ENCODE measurements at regions not wholly inside any gene's neighbourhood (a gene's known extent, or its start where the extent isn't known, plus 50 kb on each side); places are given as distances from the start of the nearest gene placed in this dataset.
"Not testable (repeated sequence)": the region's sequence is repeated elsewhere in the genome, so short reads cannot be mapped to it uniquely, and the experiment has no call there.

DNA sequence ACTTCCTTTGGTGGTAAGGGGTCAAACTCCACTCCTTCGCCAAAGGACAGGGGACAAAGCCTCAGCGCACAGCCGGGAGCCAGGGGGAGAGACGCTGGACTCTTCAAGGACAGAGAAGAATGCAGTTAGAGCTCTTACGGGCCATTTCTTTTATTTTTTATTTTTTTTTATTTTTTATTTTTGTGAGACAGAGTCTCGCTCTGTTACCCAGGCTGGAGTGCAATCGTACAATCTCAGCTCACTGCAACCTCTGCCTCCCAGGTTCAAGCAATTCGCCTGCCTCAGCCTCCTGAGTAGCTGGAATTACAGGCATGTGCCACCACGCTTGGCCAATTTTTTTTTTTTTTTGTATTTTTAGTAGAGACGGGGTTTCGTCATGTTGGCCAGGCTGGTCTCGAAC is 93.2 kb upstream of the RPH3AL start, which contains the start of gene RFLNB:
TSS of gene RFLNB (minus strand) at position 101 of the 400 bp plus-strand sequence.
- DNase-seq (ENCODE audit: low read depth) = not testable (repeated sequence)

DNA sequence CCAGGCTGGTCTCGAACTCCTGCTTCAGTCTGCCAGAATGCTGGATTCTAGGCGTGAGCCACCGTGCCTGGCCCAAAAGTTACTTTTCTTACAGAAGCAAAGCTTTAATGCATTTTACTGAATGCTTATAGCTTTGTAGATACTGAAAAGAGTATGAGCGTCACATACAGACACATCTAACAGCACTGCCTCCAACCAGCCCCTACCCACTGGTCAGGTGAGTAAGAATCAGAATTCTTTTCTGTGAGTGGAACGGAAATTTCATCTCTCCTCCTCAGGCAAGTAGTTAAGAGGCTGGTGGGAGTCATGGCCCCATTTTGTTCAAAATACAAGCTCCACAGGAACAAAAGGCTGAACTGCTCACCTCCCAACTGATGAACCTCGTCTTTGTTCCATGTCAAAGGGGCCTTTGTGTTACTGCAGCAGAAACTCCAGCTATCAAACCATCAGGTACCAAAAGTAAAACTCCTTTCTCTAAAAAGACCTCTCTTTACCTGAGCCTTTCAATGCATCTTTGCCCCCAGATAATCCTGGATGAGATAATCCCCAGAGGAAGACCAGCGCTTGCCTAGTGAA is 92.4 kb upstream of the RPH3AL start:
- no peak for DNase-seq (ENCODE audit: low read depth)

DNA sequence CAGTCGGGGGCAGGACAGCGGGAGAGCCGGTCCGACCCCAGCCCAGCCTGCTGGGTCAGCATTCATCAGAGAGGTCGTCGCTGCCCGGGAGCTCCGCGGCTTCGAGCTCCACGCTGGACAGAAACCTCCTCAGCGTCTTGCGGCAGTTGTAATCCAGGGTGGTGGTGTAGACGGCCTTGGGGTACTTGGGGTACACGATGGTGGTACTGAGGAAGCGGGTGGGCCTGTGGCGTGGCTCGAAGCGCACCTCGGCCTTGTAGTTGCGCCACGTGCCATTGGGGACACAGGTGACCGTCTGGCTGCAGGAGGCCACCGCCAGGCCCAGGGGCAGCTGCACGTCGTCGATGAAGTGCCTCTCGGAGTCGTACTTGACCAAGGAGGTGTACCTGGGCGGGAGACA is 90.5 kb upstream of the RPH3AL start:
- no peak for DNase-seq (ENCODE audit: low read depth)

DNA sequence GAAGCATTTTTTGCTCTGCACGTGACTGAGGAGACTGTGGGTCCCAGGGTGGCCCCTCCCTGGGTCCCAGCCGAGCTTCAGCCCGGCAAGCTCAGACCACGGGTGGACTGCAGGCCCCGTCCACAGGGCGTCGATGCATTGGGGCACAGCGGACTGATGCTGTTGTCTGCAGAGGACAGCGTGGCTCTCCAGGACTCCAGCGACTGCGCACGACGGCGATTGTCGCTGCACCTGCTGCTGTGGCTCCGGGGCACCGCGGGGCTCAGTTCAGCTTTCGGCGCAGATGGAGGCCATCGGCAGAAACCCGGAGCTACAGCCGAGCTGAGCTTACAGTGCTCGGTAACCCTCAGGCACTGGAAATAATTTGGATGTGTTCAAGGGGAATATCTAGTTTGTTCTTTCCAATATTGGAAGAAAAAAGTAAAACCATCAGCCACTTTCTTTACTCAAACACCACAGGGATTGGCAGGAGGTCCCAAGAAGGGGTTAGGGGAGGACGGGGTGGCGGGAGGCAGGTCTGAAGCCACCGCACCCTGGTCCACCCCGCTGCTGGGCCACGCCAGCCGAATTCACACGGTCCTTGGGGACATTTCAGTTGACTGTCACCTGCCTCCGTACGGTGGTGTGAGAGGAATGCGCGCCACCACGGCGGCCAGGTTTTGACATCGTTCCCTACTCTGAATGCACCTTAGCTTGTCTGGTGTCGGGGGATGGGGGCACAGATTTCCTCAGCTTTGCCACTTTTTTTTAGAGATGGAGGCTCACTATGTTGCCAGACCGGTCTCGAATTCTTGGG is 88.7 kb upstream of the RPH3AL start:
- no peak for DNase-seq (ENCODE audit: low read depth)

DNA sequence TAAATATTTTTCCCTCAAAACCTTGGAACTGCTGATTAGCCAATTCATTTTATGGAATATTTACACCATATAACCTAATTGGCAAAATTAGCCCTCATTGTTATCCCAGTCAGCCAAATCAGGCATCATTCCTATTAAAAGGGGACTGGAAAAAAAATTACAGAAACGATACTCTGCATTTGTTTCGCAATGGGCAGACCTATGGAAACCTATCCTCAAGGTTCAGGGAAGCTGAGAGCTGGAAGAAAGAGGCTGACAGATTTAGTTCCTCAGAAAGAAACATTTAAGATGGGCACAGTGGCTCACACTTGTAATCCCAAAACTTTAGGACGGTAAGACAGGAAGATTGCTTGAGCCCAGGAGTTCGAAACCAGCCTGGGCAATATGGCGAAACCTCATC is 85.6 kb upstream of the RPH3AL start:
- DNase-seq (ENCODE audit: low read depth) = no peak

DNA sequence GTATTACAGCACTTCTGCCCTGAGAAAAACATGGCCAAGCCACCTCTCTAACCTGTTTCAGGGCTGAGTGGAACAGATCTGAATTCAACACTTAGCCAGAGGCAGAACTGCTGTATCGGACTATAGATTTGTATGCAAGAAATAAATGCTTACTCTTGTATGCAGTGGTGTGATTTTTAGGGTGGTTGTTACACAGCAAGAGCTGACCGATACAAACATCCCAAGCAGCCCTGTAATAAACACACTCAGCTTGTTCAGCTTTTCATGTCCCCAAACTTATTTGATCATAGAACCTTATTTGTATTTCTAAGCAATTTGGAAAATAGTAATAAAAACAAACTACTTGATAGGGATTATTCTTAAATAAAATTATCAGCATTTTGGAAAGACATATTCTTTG is 84.9 kb upstream of the RPH3AL start:
- no peak for DNase-seq (ENCODE audit: low read depth)

DNA sequence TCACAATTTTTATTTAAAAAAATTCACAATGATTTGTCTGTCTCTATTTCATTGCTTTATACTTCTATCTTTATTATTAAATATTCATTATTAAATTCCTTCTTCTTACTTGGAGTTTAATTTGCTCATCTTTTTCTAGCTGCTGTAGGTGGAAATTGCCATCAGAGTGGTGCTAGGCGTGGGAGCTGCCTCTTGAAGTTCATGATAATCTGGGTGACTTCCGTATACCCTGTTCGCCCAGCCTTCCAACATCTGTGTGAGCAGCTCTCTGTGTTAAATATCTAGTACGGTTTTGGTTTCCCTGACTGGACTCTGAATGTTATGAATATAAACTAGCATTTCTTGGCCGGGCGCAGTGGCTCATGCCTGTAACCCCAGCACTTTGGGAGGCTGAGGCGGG is 84.0 kb upstream of the RPH3AL start:
- DNase-seq (ENCODE audit: low read depth) = no peak

DNA sequence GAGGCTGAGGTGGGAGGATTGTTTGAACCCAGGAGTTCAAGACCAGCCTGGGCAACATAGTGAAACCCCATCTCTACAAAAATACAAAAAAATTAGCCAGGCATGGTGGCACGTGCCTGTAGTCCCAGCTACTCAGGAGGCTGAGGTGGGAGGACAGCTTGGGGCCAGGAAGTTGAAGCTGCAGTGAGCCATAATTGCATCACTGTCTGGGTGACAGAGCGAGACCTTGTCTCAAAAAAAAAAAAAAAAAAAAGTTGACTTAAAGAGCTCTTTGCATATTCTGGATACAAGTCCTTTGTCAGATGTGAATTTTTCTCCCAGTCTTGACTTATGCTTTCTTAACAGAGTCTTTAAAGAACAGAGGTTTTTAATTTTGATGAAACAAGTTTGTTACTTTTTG is 79.9 kb upstream of the RPH3AL start:
- DNase-seq (ENCODE audit: low read depth) = not testable (repeated sequence)

DNA sequence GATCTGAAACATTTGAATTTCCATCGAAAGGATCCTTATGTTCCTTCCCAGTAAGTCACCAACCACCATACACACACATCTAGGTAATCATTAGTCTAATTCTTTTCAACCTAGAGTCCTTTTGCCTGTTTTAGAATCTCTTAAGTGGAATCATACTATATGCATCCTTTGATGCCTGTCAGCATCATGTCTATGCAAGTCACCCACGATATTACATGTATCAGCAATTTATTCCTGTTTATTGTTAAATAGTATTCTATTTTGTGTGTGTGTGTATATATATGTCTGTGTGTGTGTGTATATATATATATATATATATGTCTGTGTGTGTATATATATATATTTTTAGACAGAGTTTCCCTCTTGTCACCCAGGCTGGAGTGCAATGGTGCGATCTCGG is 78.9 kb upstream of the RPH3AL start:
- no peak for DNase-seq (ENCODE audit: low read depth)

DNA sequence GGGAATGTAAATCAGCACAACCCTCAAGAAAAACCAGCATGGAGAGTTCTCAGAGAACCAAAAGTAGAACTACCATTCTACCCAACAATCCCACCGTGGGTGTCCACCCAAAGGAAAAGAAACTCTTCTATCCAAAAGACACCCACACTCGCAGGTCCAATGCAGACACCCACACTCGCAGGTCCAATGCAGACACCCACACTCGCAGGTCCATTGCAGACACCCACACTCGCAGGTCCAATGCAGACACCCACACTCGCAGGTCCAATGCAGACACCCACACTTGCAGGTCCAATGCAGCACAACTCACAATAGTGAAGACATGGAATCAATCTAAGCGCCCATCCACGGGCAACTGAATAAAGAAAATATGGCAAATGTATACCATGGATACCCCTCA is 77.0 kb upstream of the RPH3AL start:
- DNase-seq (ENCODE audit: low read depth) = no peak

DNA sequence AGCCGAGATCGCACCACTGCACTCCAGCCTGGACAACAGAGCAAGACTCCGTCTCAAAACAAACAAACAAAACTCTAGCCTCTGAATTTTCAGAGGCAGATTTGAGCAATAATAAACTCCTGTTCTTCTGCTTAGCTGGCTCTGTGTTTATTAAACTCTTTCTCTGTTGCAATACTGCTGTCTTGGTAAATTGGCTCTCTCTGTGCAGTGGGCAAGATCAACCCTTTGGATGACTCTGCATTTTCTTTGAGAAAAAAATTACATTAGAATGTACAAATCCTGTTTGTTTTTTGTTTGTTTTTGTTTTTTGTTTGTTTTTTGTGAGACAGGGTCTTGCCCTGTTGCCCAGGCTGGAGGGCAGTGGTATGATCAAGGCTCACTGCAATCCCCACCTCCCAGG is 75.8 kb upstream of the RPH3AL start:
- DNase-seq (ENCODE audit: low read depth) = no peak

DNA sequence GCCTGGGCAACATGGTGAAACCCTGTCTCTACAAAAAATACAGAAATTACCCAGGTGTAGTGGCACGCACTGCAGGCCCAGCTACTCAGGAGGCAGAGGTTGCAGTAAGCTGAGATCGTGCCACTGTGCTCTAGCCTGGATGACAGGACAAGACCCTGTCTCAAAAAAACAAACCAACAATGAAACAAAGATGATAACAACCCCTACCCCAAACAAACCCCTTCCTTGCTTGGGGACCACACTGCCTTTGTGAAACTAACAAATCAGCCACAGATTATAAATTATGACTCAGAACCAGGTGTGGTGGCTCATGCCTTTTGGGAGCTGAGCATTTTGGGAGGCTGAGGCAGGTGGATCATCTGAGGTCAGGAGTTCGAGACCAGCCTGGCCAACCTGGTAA is 75.3 kb upstream of the RPH3AL start:
- DNase-seq (ENCODE audit: low read depth) = no peak

DNA sequence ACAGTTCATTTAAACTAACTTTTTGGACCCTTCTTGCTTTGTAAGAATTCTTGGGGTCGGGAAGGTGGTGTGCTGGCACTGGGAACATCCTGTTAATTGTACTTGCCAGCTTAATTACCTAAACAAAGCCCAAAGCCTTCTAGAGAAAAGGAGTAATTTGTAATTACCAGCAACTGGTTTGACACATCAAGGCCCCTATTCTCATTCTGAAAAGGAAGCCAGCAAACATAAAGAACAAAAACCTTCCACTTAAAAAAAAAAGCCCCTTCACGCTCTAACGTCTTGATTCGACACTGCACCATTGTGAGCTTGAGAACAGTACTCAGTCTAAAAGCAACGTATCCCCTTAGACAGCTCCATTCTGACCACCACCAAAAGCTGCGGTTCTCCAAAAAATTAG is 74.7 kb upstream of the RPH3AL start:
- no peak for DNase-seq (ENCODE audit: low read depth)

DNA sequence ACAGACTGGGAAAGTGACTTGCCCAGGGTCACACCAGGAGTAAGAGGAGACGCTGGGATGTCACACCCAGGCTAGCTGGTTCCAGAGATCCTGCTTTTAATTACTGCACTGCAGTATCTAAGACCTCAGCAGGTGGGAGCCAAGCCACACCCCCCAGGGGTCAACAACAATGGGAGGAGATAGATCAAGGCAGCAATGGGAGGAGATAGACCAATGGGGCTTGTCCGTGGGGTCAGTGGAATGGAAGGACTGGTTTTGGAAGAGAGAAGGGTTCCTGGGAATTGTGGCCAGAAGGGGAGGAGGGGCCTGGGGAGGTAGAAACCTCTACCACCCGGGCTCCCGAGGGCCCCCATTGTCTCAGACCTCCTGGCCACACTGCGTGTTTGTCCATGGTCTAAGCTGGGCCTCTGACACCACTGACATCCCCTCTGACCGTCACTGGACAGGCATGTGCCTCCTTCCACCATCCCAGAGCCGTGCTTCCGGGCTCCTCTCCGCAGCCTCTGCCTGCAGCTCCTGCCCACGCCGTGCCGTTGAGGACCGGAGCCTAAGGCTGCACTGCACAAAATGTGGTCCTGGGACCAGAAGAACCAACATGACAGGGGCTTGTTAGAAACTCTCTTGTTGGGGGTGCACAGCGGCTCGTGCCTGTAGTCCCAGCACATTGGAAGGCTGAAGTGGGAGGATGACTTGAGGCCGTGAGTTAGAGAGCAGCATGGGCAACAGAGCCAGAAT is 69.8 kb upstream of the RPH3AL start:
- DNase-seq (ENCODE audit: low read depth) = no peak

DNA sequence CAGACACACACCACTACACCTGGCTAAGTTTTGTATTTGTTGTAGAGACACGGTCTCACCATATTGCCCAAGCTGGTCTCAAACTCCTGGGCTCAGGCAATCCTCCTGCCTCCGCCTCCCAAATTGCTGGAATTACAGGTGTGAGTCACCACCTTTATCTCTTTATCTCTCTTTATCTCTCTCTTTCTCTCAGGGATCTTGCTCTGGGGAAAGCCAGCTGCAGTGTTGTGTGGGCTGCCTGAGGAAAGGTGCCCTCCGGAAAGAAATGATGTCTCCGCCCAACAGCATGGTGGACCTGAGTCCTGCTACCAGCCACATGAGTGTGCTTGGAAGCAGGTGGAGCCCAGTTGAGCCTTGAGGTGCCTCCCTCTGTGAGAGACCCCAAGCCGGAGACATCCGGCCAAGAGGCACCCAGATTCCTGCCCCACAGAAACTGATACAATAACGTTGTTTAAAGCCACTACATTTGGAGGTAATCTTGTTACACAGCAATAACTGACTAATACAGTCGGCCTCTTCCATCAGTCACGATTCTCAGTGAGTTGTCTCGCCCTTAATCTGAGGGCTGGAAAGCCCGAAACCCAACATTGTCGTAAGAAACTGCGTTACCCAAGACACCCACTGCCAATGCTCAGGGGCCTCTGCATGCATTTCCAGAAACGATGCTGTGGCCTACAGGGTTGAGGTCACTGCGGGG is 68.0 kb upstream of the RPH3AL start:
- DNase-seq (ENCODE audit: low read depth) = no peak

DNA sequence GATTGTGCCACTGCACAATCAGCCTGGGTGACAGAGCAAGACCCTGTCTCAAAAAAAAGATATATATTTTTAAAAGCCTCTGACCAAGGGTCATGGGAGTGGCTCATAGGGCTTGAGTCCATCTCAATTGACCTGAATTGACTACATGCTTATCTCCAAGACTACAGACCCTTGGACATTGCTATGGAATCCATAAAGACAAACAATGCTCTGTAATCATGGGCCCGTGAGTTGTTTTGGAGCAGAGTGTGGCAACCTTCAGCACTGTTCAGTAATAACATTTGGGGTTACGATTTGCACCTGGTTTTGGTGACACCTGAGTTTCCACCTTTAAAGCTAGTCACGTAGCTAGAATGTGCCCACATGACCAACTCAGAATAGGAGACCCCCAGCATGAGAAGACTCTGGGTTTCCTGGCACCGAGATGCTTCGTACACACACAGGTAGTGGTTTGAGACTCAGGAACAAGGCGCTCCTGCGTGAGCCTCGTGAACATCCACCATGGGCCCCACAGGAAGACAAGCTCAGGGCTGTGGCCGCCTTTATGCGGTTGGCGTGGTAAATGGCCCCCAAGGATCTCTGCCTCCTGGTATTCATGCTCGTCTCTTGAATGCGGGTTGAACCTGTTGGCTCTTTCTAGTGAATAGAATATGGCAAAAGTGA is 66.6 kb upstream of the RPH3AL start:
- DNase-seq (ENCODE audit: low read depth) = no peak

DNA sequence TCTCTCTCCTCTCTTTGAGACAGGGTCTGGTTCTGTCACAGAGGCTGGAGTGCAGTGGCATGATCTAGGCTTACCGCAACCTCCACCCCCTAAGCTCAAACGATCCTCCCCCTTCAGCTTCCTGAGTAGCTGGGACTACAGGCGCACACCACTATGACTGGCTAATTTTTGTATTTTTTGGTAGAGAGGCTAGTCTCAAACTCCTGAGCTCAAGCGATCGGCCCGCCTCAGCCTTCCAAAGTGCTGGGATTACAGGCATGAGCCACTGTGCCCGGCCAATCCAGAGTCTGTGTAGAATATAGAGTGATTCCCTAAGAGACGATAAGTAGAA is 65.8 kb upstream of the RPH3AL start:
- DNase-seq (ENCODE audit: low read depth) = no peak

DNA sequence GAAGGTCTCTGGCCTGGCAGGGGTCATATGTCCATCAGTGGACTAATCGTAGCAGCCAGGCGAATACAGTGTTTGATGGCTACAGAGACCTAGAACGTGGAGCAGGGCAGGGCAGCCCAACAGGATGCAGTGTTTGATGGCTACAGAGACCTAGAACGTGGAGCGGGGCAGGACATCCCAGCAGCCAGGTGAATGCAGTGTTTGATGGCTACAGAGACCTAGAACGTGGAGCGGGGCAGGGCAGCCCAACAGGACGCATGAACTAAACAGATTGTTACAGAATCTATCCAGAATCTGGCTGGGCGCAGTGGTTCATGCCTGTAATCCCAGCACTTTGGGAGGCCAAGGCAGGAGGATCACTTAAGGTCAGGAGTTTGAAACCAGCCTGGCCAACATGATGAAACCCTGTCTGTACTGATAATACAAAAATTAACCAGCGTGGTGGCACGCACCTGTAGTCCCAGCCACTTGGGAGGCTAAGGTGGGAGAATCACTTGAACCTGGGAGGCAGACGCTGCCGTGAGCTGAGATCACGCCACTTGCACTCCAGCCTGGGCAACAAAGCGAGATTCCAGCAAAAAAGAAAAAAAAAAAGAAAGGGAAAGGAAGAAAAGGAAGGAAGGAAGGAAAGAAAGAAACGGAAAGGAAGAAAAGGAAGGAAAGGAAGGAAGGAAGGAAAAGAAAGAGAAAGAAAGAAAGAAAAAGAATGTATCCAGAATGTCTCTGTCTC is 65.2 kb upstream of the RPH3AL start:
- DNase-seq (ENCODE audit: low read depth) = no peak

DNA sequence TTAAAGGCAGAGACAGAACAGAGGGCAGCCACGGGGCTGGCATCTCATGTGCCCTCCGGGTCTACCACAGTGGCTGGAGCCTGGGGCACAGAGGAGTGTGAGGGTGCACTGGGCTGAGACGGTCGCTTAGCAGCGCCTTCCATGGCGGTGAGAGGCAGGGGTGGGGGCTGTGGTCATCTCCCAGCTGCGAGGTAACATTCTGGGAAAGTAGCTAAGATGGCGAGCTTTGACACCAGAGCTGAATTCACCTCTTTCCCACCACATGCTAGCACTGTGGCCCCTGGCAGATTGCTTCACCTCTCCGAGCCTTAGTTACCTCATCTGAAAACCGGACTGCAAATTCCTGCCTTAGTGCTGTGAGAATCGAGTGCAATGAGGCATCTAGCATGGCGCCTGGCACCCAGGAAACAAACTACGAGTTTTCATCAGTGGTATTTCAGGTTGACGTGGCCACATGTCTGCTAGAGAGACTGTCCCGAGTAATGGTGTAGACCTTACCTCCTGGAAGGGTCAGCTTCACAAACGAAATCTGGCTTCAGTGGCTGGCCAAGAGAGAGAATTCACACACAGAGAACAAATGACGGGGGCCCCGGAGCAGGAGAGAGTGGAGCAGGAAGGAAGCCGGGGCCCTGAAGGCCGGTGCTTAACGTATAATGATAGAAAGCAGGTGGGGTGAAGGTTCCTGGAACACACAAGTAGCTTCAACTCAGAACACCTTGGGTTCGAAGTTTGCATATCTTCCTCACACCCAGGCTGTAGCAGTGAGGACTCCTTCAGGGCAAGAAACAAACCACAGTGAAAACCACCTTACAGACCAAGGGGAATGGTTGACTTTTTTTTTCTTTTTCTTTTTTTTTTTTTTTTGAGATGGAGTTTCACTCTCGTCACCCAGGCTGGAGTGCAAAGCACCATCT is 63.9 kb upstream of the RPH3AL start:
- no peak for DNase-seq (ENCODE audit: low read depth)

DNA sequence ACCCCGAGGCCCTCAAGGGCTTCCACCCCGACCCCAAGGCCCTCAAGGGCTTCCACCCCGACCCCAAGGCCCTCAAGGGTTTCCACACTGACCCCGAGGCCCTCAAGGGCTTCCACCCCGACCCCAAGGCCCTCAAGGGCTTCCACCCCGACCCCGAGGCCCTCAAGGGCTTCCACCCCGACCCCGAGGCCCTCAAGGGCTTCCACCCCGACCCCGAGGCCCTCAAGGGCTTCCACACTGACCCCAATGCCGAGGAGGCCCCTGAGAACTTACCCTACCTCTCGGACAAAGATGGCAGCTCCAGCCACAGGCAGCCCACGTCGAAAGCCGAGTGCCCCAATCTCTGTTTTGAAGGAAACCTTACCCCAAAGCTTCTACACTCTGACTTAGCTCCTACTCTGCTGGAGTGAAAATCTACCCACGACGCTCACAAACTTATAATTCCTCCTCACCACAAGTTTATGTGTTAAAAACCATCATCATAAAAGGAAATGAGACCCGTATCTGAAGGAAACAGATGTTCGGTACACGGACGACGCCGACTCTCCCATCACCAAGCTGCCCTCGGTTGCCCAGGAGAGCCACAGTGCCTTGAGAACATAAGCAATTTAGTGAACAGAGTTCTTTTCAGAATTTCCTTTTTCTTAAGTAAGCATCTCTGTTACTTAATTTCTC is 61.2 kb upstream of the RPH3AL start:
- DNase-seq (ENCODE audit: low read depth) = no peak

Measured in GM04504 (cell line).